ENCODE measurements at regions not wholly inside any gene's neighbourhood (a gene's known extent, or its start where the extent isn't known, plus 50 kb on each side); places are given as distances from the start of the nearest gene placed in this dataset.
"Not testable (repeated sequence)": the region's sequence is repeated elsewhere in the genome, so short reads cannot be mapped to it uniquely, and the experiment has no call there.

GRCh38 chr16:8436931-8437330 lies 153.4 kb downstream of the TMEM114 start:
- DNase-seq, result no peak

GRCh38 chr16:8431783-8432182 lies 158.5 kb downstream of the TMEM114 start:
- no peak for DNase-seq

- DNase-seq, result no peak
These were observed 159.9 kb downstream of the TMEM114 start for GRCh38 chr16:8430401-8430800.

GRCh38 chr16:8426569-8426968 lies 163.7 kb downstream of the TMEM114 start:
- no peak for DNase-seq

- no peak for DNase-seq
These were observed 173.2 kb downstream of the TMEM114 start for GRCh38 chr16:8417145-8417544.

GRCh38 chr16:8408855-8409567 lies 181.3 kb downstream of the TMEM114 start:
- DNase-seq, result no peak

- no peak for DNase-seq
These were observed 183.0 kb downstream of the TMEM114 start for GRCh38 chr16:8407351-8407750.

GRCh38 chr16:8403978-8404749 lies 186.1 kb downstream of the TMEM114 start:
- DNase-seq, result no peak

- DNase-seq, result no peak
These were observed 187.1 kb downstream of the TMEM114 start for GRCh38 chr16:8402981-8403843.

GRCh38 chr16:8400683-8401082 lies 189.6 kb downstream of the TMEM114 start:
- DNase-seq, result not testable (repeated sequence)

GRCh38 chr16:8398548-8398947 lies 191.8 kb downstream of the TMEM114 start:
- no peak for DNase-seq

- DNase-seq, result no peak
These were observed 193.1 kb downstream of the TMEM114 start for GRCh38 chr16:8397223-8397622.

GRCh38 chr16:8396463-8396862 lies 193.8 kb downstream of the TMEM114 start:
- no peak for DNase-seq

GRCh38 chr16:8391257-8391656 lies 199.1 kb downstream of the TMEM114 start:
- no peak for DNase-seq

- no peak for DNase-seq
These were observed 201.6 kb downstream of the TMEM114 start for GRCh38 chr16:8388684-8389083.

GRCh38 chr16:8381814-8382213 lies 208.5 kb downstream of the TMEM114 start:
- DNase-seq, result no peak

- no peak for DNase-seq
These were observed 210.0 kb downstream of the TMEM114 start for GRCh38 chr16:8380311-8380710.

- DNase-seq, result no peak
These were observed 212.4 kb downstream of the TMEM114 start for GRCh38 chr16:8377864-8378263.

- DNase-seq, result no peak
These were observed 213.5 kb downstream of the TMEM114 start for GRCh38 chr16:8376858-8377257.

- no peak for DNase-seq
These were observed 213.9 kb downstream of the TMEM114 start for GRCh38 chr16:8376430-8376829.

GRCh38 chr16:8375232-8375587 lies 215.1 kb downstream of the TMEM114 start:
- no peak for DNase-seq

GRCh38 chr16:8374586-8375231 lies 215.6 kb downstream of the TMEM114 start:
- DNase-seq, result no peak
